ENCODE measurements at regions not wholly inside any gene's neighbourhood (a gene's known extent, or its start where the extent isn't known, plus 50 kb on each side); places are given as distances from the start of the nearest gene placed in this dataset.

GRCh38 chr2:144215207-144215606 is 304.7 kb downstream of the ZEB2 start:
- in situ Hi-C loops (cut with HindIII; ENCODE audit: low pct_unique_long_range_greater_than_20kb, low sequenced_read_pairs), result no loop called here
- no peak for DNase-seq (ENCODE audit: low read depth in 1 of 2, low spot score in 1 of 2)
- no peak for TF ChIP-seq JUND (IDR thresholded peaks at IDR 0.05; ENCODE audit: low read depth)

GRCh38 chr2:144213797-144214196 is 306.1 kb downstream of the ZEB2 start:
- in situ Hi-C loops (cut with HindIII; ENCODE audit: low pct_unique_long_range_greater_than_20kb, low sequenced_read_pairs), result no loop called here
- no peak for DNase-seq (ENCODE audit: low read depth in 1 of 2, low spot score in 1 of 2)
- no peak for TF ChIP-seq JUND (IDR thresholded peaks at IDR 0.05; ENCODE audit: low read depth)

- peak in 1 of 2 experiments; percentile 1 for DNase-seq (ENCODE audit: low read depth in 1 of 2, low spot score in 1 of 2)
- in situ Hi-C loops (cut with HindIII; ENCODE audit: low pct_unique_long_range_greater_than_20kb, low sequenced_read_pairs), result no loop called here
- no peak for TF ChIP-seq JUND (IDR thresholded peaks at IDR 0.05; ENCODE audit: low read depth)
Observed at GRCh38 chr2:144211826-144212225, 308.1 kb downstream of the ZEB2 start.

GRCh38 chr2:144211065-144211464 is 308.9 kb downstream of the ZEB2 start:
- in situ Hi-C loops (cut with HindIII; ENCODE audit: low pct_unique_long_range_greater_than_20kb, low sequenced_read_pairs), result no loop called here
- TF ChIP-seq JUND (IDR thresholded peaks at IDR 0.05; ENCODE audit: low read depth), result no peak
- DNase-seq (ENCODE audit: low read depth in 1 of 2, low spot score in 1 of 2), result no peak

- in situ Hi-C loops (cut with HindIII; ENCODE audit: low pct_unique_long_range_greater_than_20kb, low sequenced_read_pairs), result no loop called here
- TF ChIP-seq JUND (IDR thresholded peaks at IDR 0.05; ENCODE audit: low read depth), result no peak
Observed at GRCh38 chr2:144210076-144210475, 309.8 kb downstream of the ZEB2 start.

GRCh38 chr2:144208924-144209323 is 311.0 kb downstream of the ZEB2 start:
- in situ Hi-C loops (cut with HindIII; ENCODE audit: low pct_unique_long_range_greater_than_20kb, low sequenced_read_pairs), result no loop called here
- DNase-seq (ENCODE audit: low read depth in 1 of 2, low spot score in 1 of 2), result no peak

More at GRCh38 chr2:144210076-144210475, 309.8 kb downstream of the ZEB2 start:
- DNase-seq (ENCODE audit: low read depth in 1 of 2, low spot score in 1 of 2), result no peak

GRCh38 chr2:144206019-144206418 is 313.9 kb downstream of the ZEB2 start:
- in situ Hi-C loops (cut with HindIII; ENCODE audit: low pct_unique_long_range_greater_than_20kb, low sequenced_read_pairs), result no loop called here
- DNase-seq (ENCODE audit: low read depth in 1 of 2, low spot score in 1 of 2), result no peak
- no peak for TF ChIP-seq JUND (IDR thresholded peaks at IDR 0.05; ENCODE audit: low read depth)

More at GRCh38 chr2:144208924-144209323, 311.0 kb downstream of the ZEB2 start:
- TF ChIP-seq JUND (IDR thresholded peaks at IDR 0.05; ENCODE audit: low read depth), result no peak

GRCh38 chr2:144201868-144202468 is 318.0 kb downstream of the ZEB2 start:
- in situ Hi-C loops (cut with HindIII; ENCODE audit: low pct_unique_long_range_greater_than_20kb, low sequenced_read_pairs), result no loop called here
- no peak for DNase-seq (ENCODE audit: low read depth in 1 of 2, low spot score in 1 of 2)
- TF ChIP-seq JUND (IDR thresholded peaks at IDR 0.05; ENCODE audit: low read depth), result no peak

GRCh38 chr2:144201126-144201525 is 318.8 kb downstream of the ZEB2 start:
- in situ Hi-C loops (cut with HindIII; ENCODE audit: low pct_unique_long_range_greater_than_20kb, low sequenced_read_pairs), result no loop called here
- DNase-seq (ENCODE audit: low read depth in 1 of 2, low spot score in 1 of 2), result no peak
- TF ChIP-seq JUND (IDR thresholded peaks at IDR 0.05; ENCODE audit: low read depth), result no peak

- DNase-seq (ENCODE audit: low read depth in 1 of 2, low spot score in 1 of 2), result no peak
Observed at GRCh38 chr2:144198116-144198515, 321.8 kb downstream of the ZEB2 start.

GRCh38 chr2:144194326-144195071 is 325.4 kb downstream of the ZEB2 start:
- no peak for TF ChIP-seq JUND (IDR thresholded peaks at IDR 0.05; ENCODE audit: low read depth)
- in situ Hi-C loops (cut with HindIII; ENCODE audit: low pct_unique_long_range_greater_than_20kb, low sequenced_read_pairs), result no loop called here
- DNase-seq (ENCODE audit: low read depth in 1 of 2, low spot score in 1 of 2), result no peak

More at GRCh38 chr2:144198116-144198515, 321.8 kb downstream of the ZEB2 start:
- in situ Hi-C loops (cut with HindIII; ENCODE audit: low pct_unique_long_range_greater_than_20kb, low sequenced_read_pairs), result no loop called here
- no peak for TF ChIP-seq JUND (IDR thresholded peaks at IDR 0.05; ENCODE audit: low read depth)

GRCh38 chr2:144190908-144191605 is 328.9 kb downstream of the ZEB2 start:
- no peak for DNase-seq (ENCODE audit: low read depth in 1 of 2, low spot score in 1 of 2)
- TF ChIP-seq JUND (IDR thresholded peaks at IDR 0.05; ENCODE audit: low read depth), result no peak
- in situ Hi-C loops (cut with HindIII; ENCODE audit: low pct_unique_long_range_greater_than_20kb, low sequenced_read_pairs), result no loop called here

- in situ Hi-C loops (cut with HindIII; ENCODE audit: low pct_unique_long_range_greater_than_20kb, low sequenced_read_pairs), result no loop called here
Observed at GRCh38 chr2:144183727-144184126, 336.2 kb downstream of the ZEB2 start.

More at GRCh38 chr2:144183727-144184126, 336.2 kb downstream of the ZEB2 start:
- DNase-seq (ENCODE audit: low read depth in 1 of 2, low spot score in 1 of 2), result no peak
- TF ChIP-seq JUND (IDR thresholded peaks at IDR 0.05; ENCODE audit: low read depth), result no peak
